ENCODE measurements at regions not wholly inside any gene's neighbourhood (a gene's known extent, or its start where the extent isn't known, plus 50 kb on each side); places are given as distances from the start of the nearest gene placed in this dataset.
"Not testable (repeated sequence)": the region's sequence is repeated elsewhere in the genome, so short reads cannot be mapped to it uniquely, and the experiment has no call there.

DNA sequence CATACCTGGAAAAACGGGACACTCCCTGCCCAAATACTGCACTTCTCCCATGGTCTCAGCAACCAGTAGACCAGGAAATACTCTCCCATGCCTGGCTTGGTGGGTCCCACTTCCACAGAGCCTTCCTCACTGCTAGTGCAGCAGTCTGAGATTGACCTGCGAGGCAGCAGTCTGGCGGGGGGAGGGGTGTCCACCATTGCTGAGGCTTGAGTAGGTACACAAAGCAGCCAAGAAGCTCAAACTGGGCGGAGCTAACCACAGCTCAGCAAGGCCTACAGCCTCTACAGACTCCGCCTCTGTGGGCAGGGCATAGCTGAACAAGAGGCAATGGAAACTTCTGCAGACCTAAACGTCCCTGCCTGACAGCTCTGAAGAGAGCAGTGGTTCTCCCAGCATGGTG is 191.5 kb upstream of the FTMT start:
- Histone ChIP-seq H3K27me3 (replicated peaks in 1 of 4; ENCODE audit: control extremely low read depth in 1 of 4, control insufficient read depth in 3 of 4, insufficient read depth in 4 of 4, low read length in 3 of 4) (no peaks in the 10 kb centered on the region), H4K20me1 (ENCODE audit: control insufficient read depth, insufficient read depth, low read length, poor library complexity, severe bottlenecking) (no peaks in the 10 kb centered on the region), H3K79me2 (ENCODE audit: control insufficient read depth, insufficient read depth, low read length) (no peaks in the 10 kb centered on the region), H2AFZ (ENCODE audit: insufficient read depth, low read depth, low read length, poor library complexity, severe bottlenecking) (no peak overlapping the region), H3K9me3 (ENCODE audit: control extremely low read depth in 1 of 3, control insufficient read depth in 2 of 3, insufficient read depth in 1 of 3, low read length in 2 of 3) (peaks cover 0 to 6% (median 0%) of the 10 kb centered on the region in 3 donors), H3K9ac (ENCODE audit: low read length) (no peak overlapping the region), H3K4me2 (replicated peaks; ENCODE audit: low read depth, low read length, poor library complexity, severe bottlenecking) (no peak overlapping the region), H3K4me3 (ENCODE audit: control extremely low read depth in 1 of 5, extremely low read depth in 1 of 5, insufficient read depth in 1 of 5, low read depth in 2 of 5, low read length in 4 of 5) (no peak overlapping the region), H3K27ac (ENCODE audit: low read length in 2 of 2) (no peak overlapping the region), H3K36me3 (replicated peaks in 1 of 2; ENCODE audit: control extremely low read depth in 1 of 2, control insufficient read depth in 1 of 2, extremely low read depth in 1 of 2, insufficient read depth in 2 of 2, low read length in 1 of 2) (no peaks in the 10 kb centered on the region), H3K4me1 (ENCODE audit: control insufficient read depth in 2 of 2, insufficient read depth in 2 of 2, low read length in 2 of 2) (no peaks in the 10 kb centered on the region)
- H3K9me3 Mint-ChIP-seq (ENCODE audit: insufficient read depth): no peaks in the 10 kb centered on the region
- POLR2A ChIA-PET: no interaction called here
- CTCF ChIA-PET: no interaction called here
- no peaks in the 10 kb centered on the region for H3K27me3 Mint-ChIP-seq
- no peak overlapping the region for H3K4me3 Mint-ChIP-seq
- 91% methylated on average over 6 of the region's 6 CpGs for WGBS (ENCODE audit: insufficient coverage)
- no peak for TF ChIP-seq EZH2 (IDR thresholded peaks at IDR 0.05; ENCODE audit: borderline replicate concordance, insufficient read depth, low read depth, low read length, poor library complexity, severe bottlenecking)
- TF ChIP-seq, protein P1, sequence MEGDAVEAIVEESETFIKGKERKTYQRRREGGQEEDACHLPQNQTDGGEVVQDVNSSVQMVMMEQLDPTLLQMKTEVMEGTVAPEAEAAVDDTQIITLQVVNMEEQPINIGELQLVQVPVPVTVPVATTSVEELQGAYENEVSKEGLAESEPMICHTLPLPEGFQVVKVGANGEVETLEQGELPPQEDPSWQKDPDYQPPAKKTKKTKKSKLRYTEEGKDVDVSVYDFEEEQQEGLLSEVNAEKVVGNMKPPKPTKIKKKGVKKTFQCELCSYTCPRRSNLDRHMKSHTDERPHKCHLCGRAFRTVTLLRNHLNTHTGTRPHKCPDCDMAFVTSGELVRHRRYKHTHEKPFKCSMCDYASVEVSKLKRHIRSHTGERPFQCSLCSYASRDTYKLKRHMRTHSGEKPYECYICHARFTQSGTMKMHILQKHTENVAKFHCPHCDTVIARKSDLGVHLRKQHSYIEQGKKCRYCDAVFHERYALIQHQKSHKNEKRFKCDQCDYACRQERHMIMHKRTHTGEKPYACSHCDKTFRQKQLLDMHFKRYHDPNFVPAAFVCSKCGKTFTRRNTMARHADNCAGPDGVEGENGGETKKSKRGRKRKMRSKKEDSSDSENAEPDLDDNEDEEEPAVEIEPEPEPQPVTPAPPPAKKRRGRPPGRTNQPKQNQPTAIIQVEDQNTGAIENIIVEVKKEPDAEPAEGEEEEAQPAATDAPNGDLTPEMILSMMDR (IDR thresholded peaks at IDR 0.05): no peak
- DNase-seq (no peak), ATAC-seq (ENCODE audit: low read depth) (no peak)
- intact Hi-C loops (cut with micrococcal nuclease): no loop called here
- no peak overlapping the region for H3K27ac Mint-ChIP-seq
- no peaks in the 10 kb centered on the region for H3K4me1 Mint-ChIP-seq

DNA sequence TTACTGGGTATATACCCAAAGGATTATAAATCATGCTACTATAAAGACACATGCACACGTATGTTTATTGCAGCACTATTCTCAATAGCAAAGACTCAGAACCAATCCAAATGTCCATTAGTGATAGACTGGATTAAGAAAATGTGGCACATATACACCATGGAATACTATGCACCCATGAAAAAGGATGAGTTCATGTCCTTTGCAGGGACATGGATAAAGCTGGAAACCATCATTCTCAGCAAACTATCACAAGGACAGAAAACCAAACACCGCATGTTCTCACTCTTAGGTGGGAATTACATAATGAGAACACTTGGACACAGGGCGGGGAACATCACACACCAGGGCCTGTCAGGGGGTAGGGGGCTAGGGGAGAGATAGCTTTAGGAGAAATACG is 186.1 kb upstream of the FTMT start:
- H3K27ac Mint-ChIP-seq; H3K36me3 ChIP-seq (replicated peaks in 1 of 2; ENCODE audit: control extremely low read depth in 1 of 2, control insufficient read depth in 1 of 2, extremely low read depth in 1 of 2, insufficient read depth in 2 of 2, low read length in 1 of 2); H3K4me3 ChIP-seq (ENCODE audit: control extremely low read depth in 1 of 5, extremely low read depth in 1 of 5, insufficient read depth in 1 of 5, low read depth in 2 of 5, low read length in 4 of 5); ATAC-seq (ENCODE audit: low read depth); POLR2A ChIA-PET; H2AFZ ChIP-seq (ENCODE audit: insufficient read depth, low read depth, low read length, poor library complexity, severe bottlenecking); H3K4me2 ChIP-seq (replicated peaks; ENCODE audit: low read depth, low read length, poor library complexity, severe bottlenecking); H3K4me1 ChIP-seq (ENCODE audit: control insufficient read depth in 2 of 2, insufficient read depth in 2 of 2, low read length in 2 of 2); H3K4me1 Mint-ChIP-seq; H3K9me3 Mint-ChIP-seq (ENCODE audit: insufficient read depth); H3K79me2 ChIP-seq (ENCODE audit: control insufficient read depth, insufficient read depth, low read length); H3K9me3 ChIP-seq (ENCODE audit: control extremely low read depth in 1 of 3, control insufficient read depth in 2 of 3, insufficient read depth in 1 of 3, low read length in 2 of 3); H3K27me3 Mint-ChIP-seq; H3K27ac ChIP-seq (ENCODE audit: low read length in 2 of 2); H3K9ac ChIP-seq (ENCODE audit: low read length); H4K20me1 ChIP-seq (ENCODE audit: control insufficient read depth, insufficient read depth, low read length, poor library complexity, severe bottlenecking); intact Hi-C loops (cut with micrococcal nuclease); H3K4me3 Mint-ChIP-seq; H3K27me3 ChIP-seq (replicated peaks in 1 of 4; ENCODE audit: control extremely low read depth in 1 of 4, control insufficient read depth in 3 of 4, insufficient read depth in 4 of 4, low read length in 3 of 4); DNase-seq; CTCF ChIA-PET: not testable (repeated sequence)
- WGBS (ENCODE audit: insufficient coverage): no CpG with 5 or more reads among the region's 4 CpGs

All from B cell (primary cell).